Mesenchymal stem cell (in vitro differentiated cells and primary cell): ENCODE measurements at regions not wholly inside any gene's neighbourhood (a gene's known extent, or its start where the extent isn't known, plus 50 kb on each side); places are given as distances from the start of the nearest gene placed in this dataset.

Source experiments
- DNase-seq: peaks from one replicate; pipeline ENCODE4 v3.0.0-alpha.2; 2013
- H2AFZ ChIP-seq: one replicate; pipeline ENCODE4 v1.6.1; 2013; ENCODE audit warnings: low read depth, mild to moderate bottlenecking, control low read depth, inconsistent platforms, low read length, moderate library complexity
- H2AK5ac ChIP-seq: 2 replicates; pipeline ENCODE4 v1.6.1; 2013; ENCODE audit warnings: low read length, moderate library complexity, mild to moderate bottlenecking, inconsistent platforms; ENCODE audit not compliant: severe bottlenecking
- H2BK120ac ChIP-seq: one replicate; pipeline ENCODE4 v1.6.1; 2013; ENCODE audit warnings: low read depth, mild to moderate bottlenecking, inconsistent platforms, low read length, moderate library complexity
- H2BK12ac ChIP-seq, 2 experiments: one replicate each; pipeline ENCODE4 v1.6.1; 2013; ENCODE audit warnings: inconsistent platforms in 2 of 2, low read length in 2 of 2, mild to moderate bottlenecking in 2 of 2, moderate library complexity in 2 of 2, control low read depth in 1 of 2
- H2BK15ac ChIP-seq: one replicate; pipeline ENCODE4 v1.6.1; 2013; ENCODE audit warnings: mild to moderate bottlenecking, low read depth, inconsistent platforms; ENCODE audit not compliant: poor library complexity, severe bottlenecking
- H2BK5ac ChIP-seq: 2 replicates; pipeline ENCODE4 v1.6.1; 2013; ENCODE audit warnings: low read depth, mild to moderate bottlenecking, low read length, control low read depth, inconsistent platforms; ENCODE audit not compliant: poor library complexity, severe bottlenecking
- H3K14ac ChIP-seq, 2 experiments: one replicate each; pipeline ENCODE4 v1.6.1; 2013; ENCODE audit warnings: inconsistent platforms in 2 of 2, low read length in 2 of 2, control low read depth in 1 of 2, mild to moderate bottlenecking in 1 of 2, moderate library complexity in 1 of 2
- H3K18ac ChIP-seq, 2 experiments: one replicate each; pipeline ENCODE4 v1.6.1; 2013; ENCODE audit warnings: inconsistent platforms in 2 of 2, low read length in 2 of 2, control low read depth in 1 of 2, low read depth in 1 of 2, mild to moderate bottlenecking in 1 of 2
- H3K23ac ChIP-seq, 2 experiments: one replicate each; pipeline ENCODE4 v1.6.1; 2013; ENCODE audit warnings: inconsistent platforms in 2 of 2, low read length in 2 of 2, mild to moderate bottlenecking in 2 of 2, moderate library complexity in 2 of 2, control low read depth in 1 of 2
- H3K27ac ChIP-seq: 2 replicates; pipeline ENCODE4 v1.5.1; 2013; ENCODE audit warnings: mild to moderate bottlenecking, moderate library complexity, low read length, control low read depth, inconsistent platforms; ENCODE audit not compliant: poor library complexity, severe bottlenecking
- H3K27me3 ChIP-seq, 2 experiments: 2 replicates each; pipeline versions ENCODE4 v1.6.1 to v1.7.0; 2013; ENCODE audit warnings: low read length in 2 of 2, mild to moderate bottlenecking in 2 of 2, moderate library complexity in 2 of 2, control low read depth in 1 of 2, inconsistent platforms in 1 of 2; ENCODE audit not compliant: control insufficient read depth in 1 of 2, insufficient read depth in 1 of 2
- H3K36me3 ChIP-seq, 2 experiments: 2 replicates each; pipeline versions ENCODE4 v1.6.1 to v1.7.0; 2013; ENCODE audit warnings: low read length in 2 of 2, control low read depth in 1 of 2, inconsistent platforms in 1 of 2, low read depth in 1 of 2, mild to moderate bottlenecking in 1 of 2; ENCODE audit not compliant: insufficient read depth in 2 of 2, control insufficient read depth in 1 of 2
- H3K4ac ChIP-seq, 2 experiments: one replicate each; pipeline ENCODE4 v1.6.1; 2013; ENCODE audit warnings: inconsistent platforms in 2 of 2, low read length in 2 of 2, mild to moderate bottlenecking in 2 of 2, moderate library complexity in 2 of 2, control low read depth in 1 of 2, low read depth in 1 of 2
- H3K4me1 ChIP-seq: 2 replicates; pipeline ENCODE4 v1.6.1; 2013; ENCODE audit warnings: low read depth, low read length, control low read depth; ENCODE audit not compliant: control insufficient read depth, insufficient read depth
- H3K4me2 ChIP-seq: 2 replicates; pipeline ENCODE4 v1.6.1; 2013; ENCODE audit warnings: low read length, mild to moderate bottlenecking, inconsistent platforms; ENCODE audit not compliant: poor library complexity, severe bottlenecking
- H3K4me3 ChIP-seq, 2 experiments: 2 replicates each; pipeline versions ENCODE4 v1.5.1 to v1.7.0; 2013; ENCODE audit warnings: low read length in 2 of 2, mild to moderate bottlenecking in 2 of 2, control low read depth in 1 of 2, low read depth in 1 of 2; ENCODE audit not compliant: insufficient read depth in 1 of 2
- H3K79me1 ChIP-seq: replicated peaks from 2 replicates; pipeline ENCODE4 v1.6.1; 2013; ENCODE audit warnings: mild to moderate bottlenecking, control low read depth, low read length, inconsistent platforms; ENCODE audit not compliant: poor library complexity, severe bottlenecking
- H3K9ac ChIP-seq: 2 replicates; pipeline ENCODE4 v1.7.0; 2013; ENCODE audit warnings: mild to moderate bottlenecking, low read length, moderate library complexity
- H3K9me3 ChIP-seq: 2 replicates; pipeline ENCODE4 v1.7.0; 2013; ENCODE audit warnings: mild to moderate bottlenecking, low read length; ENCODE audit not compliant: control insufficient read depth
- H4K8ac ChIP-seq: one replicate; pipeline ENCODE4 v1.6.1; 2013; ENCODE audit warnings: inconsistent platforms, mild to moderate bottlenecking, low read length, moderate library complexity
- H4K91ac ChIP-seq: one replicate; pipeline ENCODE4 v1.6.1; 2013; ENCODE audit warnings: mild to moderate bottlenecking, low read length, inconsistent platforms
- WGBS: methylation state at CpG from one replicate; pipeline ENCODE4 v1.1.7; 2013; ENCODE audit warnings: mixed read lengths; 5-methylcytosine and 5-hydroxymethylcytosine counted together

GRCh38 chr15:97143592-97144376, 813.3 kb downstream of the NR2F2 start:
- 94% methylated on average over 5 of the region's 6 CpGs for WGBS
- Histone ChIP-seq H4K8ac (no peak overlapping the region), H2BK5ac (no peak overlapping the region), H3K9me3 (peaks cover 12% of the 10 kb centered on the region), H2AK5ac (no peak overlapping the region), H3K4me3 (no peak overlapping the region), H3K23ac (no peak overlapping the region), H3K79me1 (no peaks in the 10 kb centered on the region), H3K14ac (no peak overlapping the region), H3K9ac (no peak overlapping the region), H4K91ac (no peak overlapping the region), H3K18ac (no peak overlapping the region), H3K27ac (no peak overlapping the region), H3K27me3 (no peaks in the 10 kb centered on the region), H3K36me3 (no peaks in the 10 kb centered on the region), H2BK15ac (no peak overlapping the region), H2BK120ac (no peak overlapping the region), H3K4me1 (no peaks in the 10 kb centered on the region), H3K4me2 (no peak overlapping the region), H2BK12ac (no peak overlapping the region), H3K4ac (no peak overlapping the region), H2AFZ (no peak overlapping the region)
- DNase-seq = no peak

- H2AK5ac ChIP-seq = no peak overlapping the region
- no peak overlapping the region for H3K23ac ChIP-seq
- no peak overlapping the region for H3K9ac ChIP-seq
- H4K8ac ChIP-seq = no peak overlapping the region
- no peak overlapping the region for H3K27ac ChIP-seq
- no peak for DNase-seq
- no peak overlapping the region for H3K18ac ChIP-seq
- H2AFZ ChIP-seq = no peak overlapping the region
- H3K4me1 ChIP-seq = no peaks in the 10 kb centered on the region
- H2BK5ac ChIP-seq = no peak overlapping the region
- no peaks in the 10 kb centered on the region for H3K79me1 ChIP-seq
- no peak overlapping the region for H3K4me3 ChIP-seq
- H3K36me3 ChIP-seq = no peaks in the 10 kb centered on the region
- H3K4ac ChIP-seq = no peak overlapping the region
- no peak overlapping the region for H2BK120ac ChIP-seq
- no peak overlapping the region for H2BK15ac ChIP-seq
- no peak overlapping the region for H3K4me2 ChIP-seq
- no peak overlapping the region for H4K91ac ChIP-seq
- H3K27me3 ChIP-seq = no peaks in the 10 kb centered on the region
- peaks cover 12% of the 10 kb centered on the region for H3K9me3 ChIP-seq
- no peak overlapping the region for H2BK12ac ChIP-seq
- H3K14ac ChIP-seq = no peak overlapping the region
- 86% methylated on average over 2 of the region's 2 CpGs for WGBS
Measured at GRCh38 chr15:97144377-97144711, 813.8 kb downstream of the NR2F2 start.

GRCh38 chr15:97146929-97147870, 813.3 kb upstream of the ARRDC4 start:
- no peak for DNase-seq
- Histone ChIP-seq H2AFZ (no peak overlapping the region), H3K27me3 (no peaks in the 10 kb centered on the region), H2AK5ac (no peak overlapping the region), H2BK120ac (no peak overlapping the region), H3K18ac (no peak overlapping the region), H3K79me1 (no peaks in the 10 kb centered on the region), H3K27ac (no peak overlapping the region), H3K4ac (no peak overlapping the region), H3K9ac (no peak overlapping the region), H3K4me2 (no peak overlapping the region), H2BK5ac (no peak overlapping the region), H4K8ac (no peak overlapping the region), H2BK15ac (no peak overlapping the region), H2BK12ac (no peak overlapping the region), H3K23ac (no peak overlapping the region), H3K4me3 (no peak overlapping the region), H3K9me3 (peaks cover 12% of the 10 kb centered on the region), H3K4me1 (no peaks in the 10 kb centered on the region), H4K91ac (no peak overlapping the region), H3K14ac (no peak overlapping the region), H3K36me3 (no peaks in the 10 kb centered on the region)
- WGBS = 86% methylated on average over 14 of the region's 18 CpGs

GRCh38 chr15:97153356-97153965, 807.0 kb upstream of the ARRDC4 start:
- no peak for DNase-seq
- 100% methylated on average over 1 of the region's 1 CpG for WGBS
- H3K79me1 ChIP-seq = no peaks in the 10 kb centered on the region
- no peaks in the 10 kb centered on the region for H3K4me1 ChIP-seq
- no peaks in the 10 kb centered on the region for H3K27me3 ChIP-seq
- H3K9me3 ChIP-seq = peaks cover 11% of the 10 kb centered on the region
- no peak overlapping the region for H3K4me3 ChIP-seq
- H2AFZ ChIP-seq = no peak overlapping the region
- no peak overlapping the region for H2BK120ac ChIP-seq
- no peak overlapping the region for H3K4ac ChIP-seq
- no peak overlapping the region for H3K27ac ChIP-seq
- no peak overlapping the region for H2BK12ac ChIP-seq
- no peaks in the 10 kb centered on the region for H3K36me3 ChIP-seq
- H3K23ac ChIP-seq = no peak overlapping the region
- H3K14ac ChIP-seq = no peak overlapping the region
- H3K18ac ChIP-seq = no peak overlapping the region
- H2BK15ac ChIP-seq = no peak overlapping the region
- no peak overlapping the region for H4K8ac ChIP-seq
- no peak overlapping the region for H2AK5ac ChIP-seq
- no peak overlapping the region for H4K91ac ChIP-seq
- H3K4me2 ChIP-seq = no peak overlapping the region
- no peak overlapping the region for H2BK5ac ChIP-seq
- no peak overlapping the region for H3K9ac ChIP-seq
